HG03045 (cell line): ENCODE measurements at regions not wholly inside any gene's neighbourhood (a gene's known extent, or its start where the extent isn't known, plus 50 kb on each side); places are given as distances from the start of the nearest gene placed in this dataset.

ENCODE experiments used
- ATAC-seq: cut with Tn5 transposase; IDR thresholded peaks from one replicate; pipeline ENCODE4 v1.9.1; 2021; ENCODE audit warnings: mild to moderate bottlenecking, moderate library complexity; ENCODE audit not compliant: unreplicated experiment

- no peak for ATAC-seq
Measured at GRCh38 chr22:49238181-49239141, 589.2 kb downstream of the BRD1 start.

GRCh38 chr22:49237703-49238102, 590.0 kb downstream of the BRD1 start:
- ATAC-seq = no peak

GRCh38 chr22:49237279-49237678, 590.4 kb downstream of the BRD1 start:
- ATAC-seq = no peak

GRCh38 chr22:49236541-49237075, 591.1 kb downstream of the BRD1 start:
- ATAC-seq = no peak

- no peak for ATAC-seq
Measured at GRCh38 chr22:49235463-49236300, 592.0 kb downstream of the BRD1 start.

DNA sequence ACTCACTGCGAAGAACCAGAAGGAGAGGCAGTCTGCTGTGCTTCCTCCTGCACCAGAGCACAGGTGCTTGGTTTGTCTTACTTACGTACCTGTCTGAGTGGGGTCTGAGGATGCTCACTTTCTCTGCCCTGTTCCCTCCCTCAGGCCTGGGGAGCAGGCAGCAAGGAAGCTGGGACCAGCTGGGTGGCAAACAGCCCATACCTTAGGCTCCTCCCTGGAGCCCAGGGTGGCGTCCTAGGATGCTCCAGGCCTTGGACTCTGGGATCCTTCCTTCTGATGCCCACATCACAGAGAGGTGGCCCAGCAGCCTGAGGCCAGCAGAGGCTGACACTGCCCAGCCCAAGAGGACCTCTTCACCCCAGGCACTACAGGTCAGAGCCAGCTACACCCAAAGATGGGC, 593.2 kb downstream of the BRD1 start:
- ATAC-seq = no peak

DNA sequence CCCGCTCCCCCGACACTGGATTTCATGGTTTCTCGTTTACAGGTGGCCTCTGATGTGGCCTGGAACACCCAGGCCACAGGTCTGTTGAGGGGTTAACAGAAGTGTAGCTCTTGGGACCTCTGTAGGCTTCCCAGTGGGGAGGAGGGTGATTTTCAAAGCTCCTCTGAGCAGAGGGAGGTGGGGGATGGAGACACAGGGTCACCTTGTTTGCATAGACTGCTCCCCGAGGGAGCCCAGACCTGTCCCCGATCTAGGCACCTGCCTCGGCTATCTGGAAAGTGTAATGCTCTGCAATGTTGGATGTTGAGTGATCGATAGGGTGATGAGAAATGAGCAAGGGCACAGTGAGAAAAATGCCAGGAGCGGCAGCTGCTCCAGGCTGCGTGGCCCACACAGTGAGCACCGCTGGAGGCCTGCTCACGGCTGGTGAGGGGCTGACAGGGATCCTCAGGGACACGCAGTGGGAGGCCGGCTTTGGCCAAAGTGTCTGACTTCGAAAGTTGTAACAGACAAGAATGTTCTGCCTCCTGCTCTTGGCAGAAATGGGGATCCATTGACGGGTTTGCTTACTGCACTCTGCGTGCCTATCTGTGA, 594.1 kb downstream of the BRD1 start:
- no peak for ATAC-seq

- ATAC-seq = no peak
Measured at GRCh38 chr22:49232319-49233067, 595.2 kb downstream of the BRD1 start.

DNA sequence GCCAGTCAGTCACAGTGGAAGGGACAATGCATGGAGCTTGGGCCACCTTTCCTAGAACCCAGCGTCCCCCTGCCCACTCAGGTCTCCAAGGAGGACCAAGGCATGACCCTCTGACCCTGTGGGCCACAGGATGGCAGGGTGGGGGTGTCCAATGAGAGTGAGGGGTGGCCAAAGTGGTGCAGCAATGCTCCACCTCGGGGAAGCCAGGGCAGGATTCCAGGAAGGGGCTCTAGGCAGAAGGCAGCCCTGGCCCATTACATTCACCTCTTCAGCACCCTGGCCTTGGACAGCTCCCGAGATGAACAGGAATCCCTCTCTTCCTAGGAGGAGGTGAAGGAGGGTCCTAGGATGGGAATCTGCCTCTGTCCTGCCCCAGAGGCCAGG, 597.5 kb downstream of the BRD1 start:
- ATAC-seq = no peak

GRCh38 chr22:49229483-49230193, 598.0 kb downstream of the BRD1 start:
- no peak for ATAC-seq

GRCh38 chr22:49228431-49229037, 599.1 kb downstream of the BRD1 start:
- ATAC-seq = no peak

DNA sequence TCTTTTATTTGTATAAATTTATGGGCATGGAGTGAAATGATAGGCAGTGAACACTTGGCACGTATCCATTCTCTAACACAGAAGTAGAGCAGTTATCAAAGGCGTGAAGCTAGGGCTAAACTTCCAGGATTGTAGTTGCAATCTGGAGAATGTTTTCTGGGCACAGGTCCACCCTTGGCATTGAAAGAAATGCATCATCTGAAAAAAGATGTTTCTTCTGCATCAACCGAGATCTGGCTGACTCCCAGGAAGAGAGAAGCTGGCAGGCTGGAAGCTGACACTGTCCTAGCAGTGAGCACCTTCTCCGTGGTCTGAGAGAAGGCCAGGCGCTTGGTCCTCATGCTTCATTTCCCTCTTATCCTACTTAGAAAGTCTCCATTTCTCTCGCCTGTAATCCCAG, 600.0 kb downstream of the BRD1 start:
- ATAC-seq = no peak

DNA sequence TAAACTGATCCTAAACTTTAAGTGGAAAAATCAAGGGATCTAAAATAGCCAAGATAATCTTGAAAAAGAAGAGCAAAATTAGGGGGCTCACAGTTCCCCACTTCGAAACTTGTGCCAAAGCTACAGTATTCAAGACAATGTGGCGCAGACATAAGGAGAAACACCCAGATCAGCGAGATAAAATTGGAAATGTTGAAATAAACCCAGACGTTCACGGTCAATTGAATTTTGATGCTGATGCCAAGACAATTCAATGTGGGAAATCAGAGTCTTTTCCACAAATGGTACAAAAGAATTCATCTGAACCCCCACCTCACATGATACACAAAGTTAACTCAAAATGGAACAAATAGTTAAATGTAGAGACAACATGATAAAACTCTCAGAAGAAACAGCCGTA, 601.6 kb downstream of the BRD1 start:
- ATAC-seq = no peak

GRCh38 chr22:49224243-49224642, 603.4 kb downstream of the BRD1 start:
- no peak for ATAC-seq

- no peak for ATAC-seq
Measured at GRCh38 chr22:49218142-49218541, 609.5 kb downstream of the BRD1 start.

- no peak for ATAC-seq
Measured at GRCh38 chr22:49216579-49216978, 611.1 kb downstream of the BRD1 start.

- ATAC-seq = no peak
Measured at GRCh38 chr22:49215840-49216239, 611.8 kb downstream of the BRD1 start.

DNA sequence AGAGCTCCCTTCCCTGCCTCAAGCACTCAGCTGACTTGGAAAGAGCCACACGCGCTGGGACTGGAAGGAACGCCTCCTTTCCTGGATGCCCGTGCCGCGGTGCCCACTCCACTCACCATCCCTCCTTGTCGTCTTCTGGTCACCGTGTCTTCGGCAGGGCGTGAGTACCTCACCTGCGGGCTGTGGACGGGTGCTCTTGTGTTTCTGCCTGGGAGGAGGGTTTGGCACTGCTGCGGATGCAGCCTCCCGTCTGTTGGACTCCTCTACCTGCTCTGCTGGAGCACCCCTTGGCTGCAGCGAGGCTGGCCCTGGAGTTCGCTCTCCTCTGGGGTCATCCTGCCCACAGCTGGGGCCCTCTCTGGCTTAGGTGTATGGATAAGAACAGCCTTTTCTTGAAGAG, 612.7 kb downstream of the BRD1 start:
- ATAC-seq = no peak

DNA sequence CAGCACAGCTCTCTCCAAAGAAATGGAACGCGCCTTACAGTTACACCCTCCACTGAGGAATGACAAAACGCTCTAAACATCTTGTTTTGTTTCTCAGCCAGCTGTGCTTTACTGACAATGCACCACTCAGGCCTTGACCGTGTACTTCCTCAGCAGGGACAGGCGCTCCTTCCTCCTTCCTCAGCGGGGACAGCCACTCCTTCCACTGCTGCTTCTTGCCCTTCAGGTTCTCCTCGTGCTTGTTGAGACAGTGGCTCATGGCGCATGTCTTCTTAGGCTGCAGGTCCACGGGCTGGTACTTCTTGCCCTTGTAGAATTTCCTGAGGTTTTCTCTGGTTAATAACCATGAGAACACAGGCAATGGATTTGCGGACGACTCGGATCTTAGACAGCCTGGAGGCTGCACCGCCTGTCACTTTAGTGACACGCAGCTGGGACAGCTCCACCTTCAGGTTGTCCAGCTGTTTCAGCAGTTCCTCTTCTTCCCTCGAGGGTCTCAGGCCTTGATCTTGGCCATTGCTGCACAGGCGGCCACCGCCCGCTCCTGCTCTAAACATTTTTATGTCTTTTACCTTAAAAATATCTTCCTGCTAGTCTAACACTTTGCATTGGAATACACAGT, 613.8 kb downstream of the BRD1 start:
- ATAC-seq = no peak
